ENCODE measurements at regions not wholly inside any gene's neighbourhood (a gene's known extent, or its start where the extent isn't known, plus 50 kb on each side); places are given as distances from the start of the nearest gene placed in this dataset.

DNA sequence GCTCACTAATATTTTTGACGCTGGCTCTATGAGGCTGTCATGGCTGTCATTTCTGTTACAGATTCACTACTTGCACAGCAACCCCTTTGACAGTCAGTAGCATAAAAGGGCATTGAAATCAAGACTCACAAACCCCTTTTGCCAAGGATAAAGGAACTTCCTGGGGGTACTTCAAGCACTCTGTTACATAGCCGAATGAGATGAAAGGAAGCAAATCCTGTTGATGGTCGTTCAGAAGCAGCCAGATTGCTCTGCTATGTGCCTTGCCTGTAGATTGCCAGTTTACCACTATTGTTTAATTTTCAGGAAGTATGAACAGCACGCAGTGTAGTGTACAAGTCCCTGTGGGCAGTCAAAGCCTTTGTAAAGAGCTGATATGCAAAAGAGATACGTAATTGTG is 296.2 kb downstream of the LRRIQ3 start:
- 52% methylated on average over 5 of the region's 5 CpGs for WGBS (ENCODE audit: insufficient coverage)
- H3K4me3 ChIP-seq (replicated peaks in 1 of 3; ENCODE audit: low read depth in 2 of 3, low read length in 3 of 3) = no peak overlapping the region
- no peaks in the 10 kb centered on the region for H3K4me1 Mint-ChIP-seq
- no peaks in the 10 kb centered on the region for H4K20me1 ChIP-seq (ENCODE audit: insufficient read depth, low read length)
- no peaks in the 10 kb centered on the region for H3K79me2 ChIP-seq (ENCODE audit: insufficient read depth, low read length)
- H2AFZ ChIP-seq (ENCODE audit: insufficient read depth, low read depth, low read length, poor library complexity, severe bottlenecking) = no peak overlapping the region
- H3K27ac Mint-ChIP-seq = no peak overlapping the region
- H3K4me3 Mint-ChIP-seq = no peak overlapping the region
- intact Hi-C loops (cut with micrococcal nuclease) = no loop called here
- no peaks in the 10 kb centered on the region for H3K36me3 ChIP-seq (replicated peaks in 1 of 2; ENCODE audit: control insufficient read depth in 1 of 2, insufficient read depth in 2 of 2, low read length in 2 of 2)
- no peak overlapping the region for H3K4me2 ChIP-seq (replicated peaks; ENCODE audit: extremely low read depth, low read length, poor library complexity, severe bottlenecking)
- no peaks in the 10 kb centered on the region for H3K27me3 Mint-ChIP-seq (ENCODE audit: low read depth in 3 of 3)
- no peaks in the 10 kb centered on the region for H3K27me3 ChIP-seq (ENCODE audit: control insufficient read depth in 2 of 2, insufficient read depth in 2 of 2, low read length in 2 of 2)
- no peak overlapping the region for H3K27ac ChIP-seq (ENCODE audit: low read depth in 1 of 2, low read length in 2 of 2)
- H3K36me3 Mint-ChIP-seq = no peaks in the 10 kb centered on the region
- DNase-seq = no peak
- H3K9ac ChIP-seq (ENCODE audit: insufficient read depth, low read length, poor library complexity, severe bottlenecking) = no peak overlapping the region
- H3K9me3 Mint-ChIP-seq = peaks cover 0 to 6% (median 0%) of the 10 kb centered on the region in 7 donors
- no peaks in the 10 kb centered on the region for H3K9me3 ChIP-seq (replicated peaks in 1 of 2; ENCODE audit: control insufficient read depth in 1 of 2, insufficient read depth in 1 of 2, low read length in 2 of 2)
- TF ChIP-seq, protein P1, sequence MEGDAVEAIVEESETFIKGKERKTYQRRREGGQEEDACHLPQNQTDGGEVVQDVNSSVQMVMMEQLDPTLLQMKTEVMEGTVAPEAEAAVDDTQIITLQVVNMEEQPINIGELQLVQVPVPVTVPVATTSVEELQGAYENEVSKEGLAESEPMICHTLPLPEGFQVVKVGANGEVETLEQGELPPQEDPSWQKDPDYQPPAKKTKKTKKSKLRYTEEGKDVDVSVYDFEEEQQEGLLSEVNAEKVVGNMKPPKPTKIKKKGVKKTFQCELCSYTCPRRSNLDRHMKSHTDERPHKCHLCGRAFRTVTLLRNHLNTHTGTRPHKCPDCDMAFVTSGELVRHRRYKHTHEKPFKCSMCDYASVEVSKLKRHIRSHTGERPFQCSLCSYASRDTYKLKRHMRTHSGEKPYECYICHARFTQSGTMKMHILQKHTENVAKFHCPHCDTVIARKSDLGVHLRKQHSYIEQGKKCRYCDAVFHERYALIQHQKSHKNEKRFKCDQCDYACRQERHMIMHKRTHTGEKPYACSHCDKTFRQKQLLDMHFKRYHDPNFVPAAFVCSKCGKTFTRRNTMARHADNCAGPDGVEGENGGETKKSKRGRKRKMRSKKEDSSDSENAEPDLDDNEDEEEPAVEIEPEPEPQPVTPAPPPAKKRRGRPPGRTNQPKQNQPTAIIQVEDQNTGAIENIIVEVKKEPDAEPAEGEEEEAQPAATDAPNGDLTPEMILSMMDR (IDR thresholded peaks at IDR 0.05) = no peak
- no peaks in the 10 kb centered on the region for H3K4me1 ChIP-seq (ENCODE audit: control insufficient read depth in 1 of 2, insufficient read depth in 2 of 2, low read length in 2 of 2)

DNA sequence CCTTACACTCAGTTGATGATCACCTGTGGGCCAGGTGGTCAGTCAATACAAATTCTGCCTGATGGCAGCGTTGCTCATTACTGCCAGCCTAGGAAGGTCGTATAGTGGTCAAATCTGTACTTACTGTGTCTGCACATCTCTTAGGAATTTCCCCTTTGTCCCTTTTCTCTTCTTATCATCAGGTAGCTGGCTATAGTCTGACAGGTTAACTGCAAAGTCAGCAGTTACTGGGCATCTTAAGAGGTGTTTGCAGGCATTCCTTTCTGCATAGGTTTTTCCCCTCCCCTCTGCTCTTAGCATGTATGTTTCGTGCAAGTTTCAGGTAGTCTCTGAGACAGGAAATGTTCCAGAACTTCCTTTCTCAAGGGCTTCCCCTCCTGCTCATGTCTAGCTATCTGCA is 298.7 kb downstream of the LRRIQ3 start:
- Mint-ChIP-seq H3K4me1 (no peaks in the 10 kb centered on the region), H3K27me3 (ENCODE audit: low read depth in 3 of 3) (no peaks in the 10 kb centered on the region)

More for the DNA sequence above, 298.7 kb downstream of the LRRIQ3 start:
- Histone ChIP-seq H4K20me1 (ENCODE audit: insufficient read depth, low read length) (no peaks in the 10 kb centered on the region), H3K9me3 (replicated peaks in 1 of 2; ENCODE audit: control insufficient read depth in 1 of 2, insufficient read depth in 1 of 2, low read length in 2 of 2) (no peaks in the 10 kb centered on the region), H3K9ac (ENCODE audit: insufficient read depth, low read length, poor library complexity, severe bottlenecking) (no peak overlapping the region), H2AFZ (ENCODE audit: insufficient read depth, low read depth, low read length, poor library complexity, severe bottlenecking) (no peak overlapping the region), H3K27me3 (ENCODE audit: control insufficient read depth in 2 of 2, insufficient read depth in 2 of 2, low read length in 2 of 2) (no peaks in the 10 kb centered on the region), H3K4me3 (replicated peaks in 1 of 3; ENCODE audit: low read depth in 2 of 3, low read length in 3 of 3) (no peak overlapping the region), H3K4me1 (ENCODE audit: control insufficient read depth in 1 of 2, insufficient read depth in 2 of 2, low read length in 2 of 2) (no peaks in the 10 kb centered on the region), H3K79me2 (ENCODE audit: insufficient read depth, low read length) (no peaks in the 10 kb centered on the region), H3K4me2 (replicated peaks; ENCODE audit: extremely low read depth, low read length, poor library complexity, severe bottlenecking) (no peak overlapping the region), H3K27ac (ENCODE audit: low read depth in 1 of 2, low read length in 2 of 2) (no peak overlapping the region), H3K36me3 (replicated peaks in 1 of 2; ENCODE audit: control insufficient read depth in 1 of 2, insufficient read depth in 2 of 2, low read length in 2 of 2) (no peaks in the 10 kb centered on the region)
- DNase-seq = no peak
- TF ChIP-seq, protein P1 (IDR thresholded peaks at IDR 0.05) = no peak
- no peak overlapping the region for H3K4me3 Mint-ChIP-seq
- WGBS (ENCODE audit: insufficient coverage) = 50% methylated on average over 1 of the region's 3 CpGs
- H3K27ac Mint-ChIP-seq = no peak overlapping the region
- no peaks in the 10 kb centered on the region for H3K36me3 Mint-ChIP-seq
- peaks cover 0 to 2% (median 0%) of the 10 kb centered on the region in 7 donors for H3K9me3 Mint-ChIP-seq
- intact Hi-C loops (cut with micrococcal nuclease) = no loop called here
